Activated CD8-positive, alpha-beta T cell treated with anti-CD3 and anti-CD28 coated beads for 36 hours (primary cell): ENCODE measurements at regions not wholly inside any gene's neighbourhood (a gene's known extent, or its start where the extent isn't known, plus 50 kb on each side); places are given as distances from the start of the nearest gene placed in this dataset.
"Not testable (repeated sequence)": the region's sequence is repeated elsewhere in the genome, so short reads cannot be mapped to it uniquely, and the experiment has no call there.

Experiments
- ATAC-seq: fragments of 200-7000 bp; cut with Tn5 transposase; one replicate; pipeline ENCODE4 v1.10.0; 2021; ENCODE audit warnings: mild to moderate bottlenecking, moderate library complexity
- CTCF ChIA-PET: fragments of 350-600 bp; sonication (Branson Sonifier 250); formaldehyde crosslinking; loops from one replicate; lab custom pipeline; 2021; ENCODE audit warnings: antibody characterized with exemption; lab: Charles Lee
- POLR2A ChIA-PET: fragments of 350-600 bp; sonication (Branson Sonifier 250); formaldehyde crosslinking; loops from one replicate; lab custom pipeline; 2021; ENCODE audit warnings: antibody characterized with exemption; lab: Charles Lee
- DNase-seq: peaks from one replicate; pipeline ENCODE4 v3.0.0-alpha.2; 2020
- H3K27ac Mint-ChIP-seq: one replicate; pipeline ENCODE4 v1.8.0; 2021; ENCODE audit warnings: mild to moderate bottlenecking, mixed read lengths
- H3K27me3 Mint-ChIP-seq: one replicate; pipeline ENCODE4 v1.8.0; 2021; ENCODE audit warnings: mixed read lengths
- H3K36me3 Mint-ChIP-seq: one replicate; pipeline ENCODE4 v1.8.0; 2021; ENCODE audit warnings: low read depth, mixed read lengths
- H3K4me1 Mint-ChIP-seq: one replicate; pipeline ENCODE4 v1.8.0; 2021; ENCODE audit warnings: low read depth, mixed read lengths
- H3K4me3 Mint-ChIP-seq: one replicate; pipeline ENCODE4 v1.8.0; 2021; ENCODE audit warnings: mild to moderate bottlenecking, moderate library complexity, mixed read lengths
- H3K9me3 Mint-ChIP-seq: one replicate; pipeline ENCODE4 v1.8.0; 2021; ENCODE audit warnings: mixed read lengths
- CTCF ChIP-seq: fragments of 200-600 bp; IDR thresholded peaks from one replicate; pipeline ENCODE4 v1.8.0; 2022; ENCODE audit warnings: antibody characterized with exemption, mild to moderate bottlenecking
- intact Hi-C: fragments of 100-400 bp; cut with micrococcal nuclease; formaldehyde crosslinking; loops from one replicate; pipeline ENCODE4 v1.10.0; 2022

GRCh38 chr3:110625201-110625747, 446.3 kb upstream of the NECTIN3 start:
- CTCF ChIA-PET = no interaction called here
- Mint-ChIP-seq H3K27me3 (no peaks in the 10 kb centered on the region), H3K9me3 (peaks cover 6% of the 10 kb centered on the region), H3K4me3 (no peak overlapping the region), H3K36me3 (no peaks in the 10 kb centered on the region), H3K27ac (no peak overlapping the region), H3K4me1 (peaks cover 11% of the 10 kb centered on the region)
- POLR2A ChIA-PET = no interaction called here
- intact Hi-C loops = no loop called here
- no peak for TF ChIP-seq CTCF
- ATAC-seq (no peak), DNase-seq (no peak)

DNA sequence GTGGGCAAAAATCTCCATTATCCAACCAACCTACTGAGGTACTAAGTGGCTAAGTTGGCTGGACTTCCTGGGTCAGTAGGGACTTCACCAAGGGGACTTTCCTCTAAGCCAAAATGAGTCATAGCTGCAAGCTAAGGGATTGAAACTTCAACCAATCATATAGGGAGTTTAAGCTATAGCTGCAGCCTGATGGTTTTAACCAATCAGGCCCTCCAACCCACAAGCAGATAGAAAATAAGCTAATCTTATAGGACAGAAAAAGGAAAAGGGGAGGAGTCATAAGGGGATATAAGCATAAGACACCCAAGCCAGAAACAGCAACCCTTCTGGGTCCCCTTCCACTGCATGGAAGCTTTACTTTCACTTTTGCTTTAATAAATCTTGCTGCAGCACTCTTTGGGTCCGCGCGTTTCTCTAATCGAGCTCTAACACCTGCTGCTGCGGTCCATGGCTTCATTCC, 444.9 kb upstream of the NECTIN3 start:
- H3K9me3 Mint-ChIP-seq, intact Hi-C loops, CTCF ChIA-PET, H3K36me3 Mint-ChIP-seq, H3K27ac Mint-ChIP-seq, H3K4me3 Mint-ChIP-seq, POLR2A ChIA-PET, H3K27me3 Mint-ChIP-seq: not testable (repeated sequence)
- peak; percentile 19 for DNase-seq
- H3K4me1 Mint-ChIP-seq = peaks cover 11% of the 10 kb centered on the region
- ATAC-seq = peak; percentile 55

GRCh38 chr3:110628650-110629301, 442.8 kb upstream of the NECTIN3 start:
- no peak overlapping the region for H3K27ac Mint-ChIP-seq
- CTCF ChIA-PET = no interaction called here
- H3K9me3 Mint-ChIP-seq = peaks cover 6% of the 10 kb centered on the region
- POLR2A ChIA-PET = interaction anchor here (0.6 kb wide), 1 partner anchor 706 kb away, joined by 4 read pairs; no protein-coding TSS in a partner anchor
- no peaks in the 10 kb centered on the region for H3K36me3 Mint-ChIP-seq
- DNase-seq = no peak
- intact Hi-C loops = no loop called here
- no peak for ATAC-seq
- H3K4me3 Mint-ChIP-seq = no peak overlapping the region
- H3K27me3 Mint-ChIP-seq = no peaks in the 10 kb centered on the region
- no peak for TF ChIP-seq CTCF
- peaks cover 11% of the 10 kb centered on the region for H3K4me1 Mint-ChIP-seq

DNA sequence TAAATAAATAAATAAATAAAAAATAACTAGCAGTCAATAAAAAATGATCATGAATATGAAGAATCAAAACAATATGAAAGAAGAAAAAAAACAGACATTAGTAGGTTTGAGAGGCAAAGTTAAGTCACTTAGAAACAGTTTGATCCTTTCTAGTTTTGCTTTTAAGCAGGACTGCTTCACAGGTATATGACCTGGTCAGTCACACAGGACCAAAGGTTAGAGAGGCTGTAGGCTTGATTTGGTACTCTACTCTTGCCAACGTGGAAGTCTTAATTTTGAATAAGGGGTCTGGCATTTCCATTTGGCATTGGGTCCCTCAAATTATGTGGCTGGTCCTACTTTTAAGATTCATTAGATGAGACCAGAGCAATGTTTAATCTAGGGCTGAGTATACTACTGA, 441.7 kb upstream of the NECTIN3 start:
- no peak for ATAC-seq
- Mint-ChIP-seq H3K36me3 (no peaks in the 10 kb centered on the region), H3K27me3 (no peaks in the 10 kb centered on the region), H3K4me3 (no peak overlapping the region), H3K27ac (no peak overlapping the region), H3K4me1 (peaks cover 11% of the 10 kb centered on the region), H3K9me3 (peaks cover 6% of the 10 kb centered on the region)
- intact Hi-C loops = no loop called here
- DNase-seq = no peak
- ChIA-PET CTCF (no interaction called here), POLR2A (no interaction called here)
- no peak for TF ChIP-seq CTCF

DNA sequence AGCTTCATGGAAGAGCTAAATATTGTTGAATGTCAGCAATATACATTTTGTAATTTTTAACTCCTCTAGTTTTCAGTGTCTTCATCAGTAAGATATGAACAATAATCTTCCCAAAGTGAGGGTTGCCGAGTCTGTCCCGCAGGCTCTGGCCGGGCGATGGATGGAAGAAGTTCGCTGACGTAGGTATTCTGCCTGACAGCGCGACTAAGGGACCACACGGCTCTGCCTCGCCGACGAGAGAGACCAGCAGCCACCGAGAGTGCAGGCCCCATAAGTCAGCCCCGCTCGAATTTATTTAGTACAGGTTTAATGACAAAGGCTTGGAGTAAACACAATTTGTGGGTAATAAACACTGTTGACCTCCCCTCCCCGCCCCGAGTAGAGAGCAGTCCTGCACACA, 427.4 kb upstream of the NECTIN3 start:
- ChIA-PET CTCF (no interaction called here), POLR2A (no interaction called here)
- no peak overlapping the region for H3K27ac Mint-ChIP-seq
- DNase-seq (no peak), ATAC-seq (no peak)
- intact Hi-C loops = no loop called here
- H3K36me3 Mint-ChIP-seq = no peaks in the 10 kb centered on the region
- no peak overlapping the region for H3K4me3 Mint-ChIP-seq
- no peak for TF ChIP-seq CTCF
- H3K9me3 Mint-ChIP-seq = no peaks in the 10 kb centered on the region
- no peaks in the 10 kb centered on the region for H3K27me3 Mint-ChIP-seq
- H3K4me1 Mint-ChIP-seq = no peaks in the 10 kb centered on the region
